Fibroblast of lung (primary cell): ENCODE measurements at regions not wholly inside any gene's neighbourhood (a gene's known extent, or its start where the extent isn't known, plus 50 kb on each side); places are given as distances from the start of the nearest gene placed in this dataset.
"Not testable (repeated sequence)": the region's sequence is repeated elsewhere in the genome, so short reads cannot be mapped to it uniquely, and the experiment has no call there.

Experiments used
- DNase-seq, 2 donors: peaks; one replicate each; pipeline versions ENCODE4 v3.0.0 to v3.0.0-alpha.2; 2010; ENCODE audit warnings: low read depth in 2 of 2
- H2AFZ ChIP-seq: 2 replicates; pipeline ENCODE4 v1.5.1; 2012; ENCODE audit warnings: low read length, control low read depth, inconsistent platforms
- H3K27ac ChIP-seq: 2 replicates; pipeline ENCODE4 v1.5.1; 2011; ENCODE audit warnings: low read length, control low read depth; ENCODE audit not compliant: insufficient read depth
- H3K27me3 ChIP-seq: 2 replicates; pipeline ENCODE4 v1.5.1; 2011; ENCODE audit warnings: mild to moderate bottlenecking, low read length; ENCODE audit not compliant: control insufficient read depth, insufficient read depth
- H3K36me3 ChIP-seq: 2 replicates; pipeline ENCODE4 v1.5.1; 2011; ENCODE audit warnings: low read length; ENCODE audit not compliant: control insufficient read depth, insufficient read depth
- H3K4me1 ChIP-seq: 2 replicates; pipeline ENCODE4 v1.5.1; 2011; ENCODE audit warnings: low read length; ENCODE audit not compliant: control insufficient read depth, insufficient read depth; ENCODE audit errors: extremely low read depth
- H3K4me2 ChIP-seq: 2 replicates; pipeline ENCODE4 v1.5.1; 2011; ENCODE audit warnings: low read length, control low read depth; ENCODE audit not compliant: insufficient read depth; ENCODE audit errors: extremely low read depth
- H3K4me3 ChIP-seq, 4 experiments: fragments of 200-600 bp in 1 of 4; sonication (generic) in 1 of 4; replicated peaks in 1 of 4; 2 replicates each; pipeline ENCODE4 v1.5.1; 2011 to 2016; ENCODE audit warnings: low read length in 4 of 4, low read depth in 3 of 4, mild to moderate bottlenecking in 3 of 4, control low read depth in 2 of 4, inconsistent platforms in 1 of 4, mixed read lengths in 1 of 4; ENCODE audit not compliant: insufficient read depth in 1 of 4; ENCODE audit errors: control extremely low read depth in 1 of 4
- H3K79me2 ChIP-seq: 2 replicates; pipeline ENCODE4 v1.5.1; 2012; ENCODE audit warnings: mild to moderate bottlenecking, low read length, inconsistent platforms; ENCODE audit not compliant: control insufficient read depth, insufficient read depth
- H3K9ac ChIP-seq: 2 replicates; pipeline ENCODE4 v1.5.1; 2011; ENCODE audit warnings: mild to moderate bottlenecking, low read length, control low read depth; ENCODE audit not compliant: insufficient read depth
- H3K9me3 ChIP-seq: 2 replicates; pipeline ENCODE4 v1.5.1; 2012; ENCODE audit warnings: low read depth, low read length; ENCODE audit not compliant: control insufficient read depth, insufficient read depth
- H4K20me1 ChIP-seq: 2 replicates; pipeline ENCODE4 v1.5.1; 2011; ENCODE audit warnings: low read length; ENCODE audit not compliant: control insufficient read depth, insufficient read depth; ENCODE audit errors: extremely low read depth
- EZH2 ChIP-seq: IDR thresholded peaks from 2 replicates; pipeline ENCODE4 v1.5.1; 2012; ENCODE audit warnings: low read length, control low read depth, mild to moderate bottlenecking; ENCODE audit errors: missing control alignments
- TF ChIP-seq, protein P1 (sequence below), 2 donors: IDR thresholded peaks in 1 of 2; conservative IDR thresholded peaks in 1 of 2; 1 replicate in 1 of 2; 2 replicates in 1 of 2; pipeline ENCODE4 v1.5.1; 2011 to 2012; ENCODE audit warnings: low read length in 2 of 2, control low read depth in 1 of 2, inconsistent platforms in 1 of 2, low read depth in 1 of 2, mild to moderate bottlenecking in 1 of 2

- Histone ChIP-seq H3K27me3 (no peaks in the 10 kb centered on the region), H3K36me3 (no peaks in the 10 kb centered on the region), H3K4me3 (no peak overlapping the region), H3K9ac (no peak overlapping the region), H4K20me1 (no peaks in the 10 kb centered on the region), H3K4me2 (no peak overlapping the region), H2AFZ (no peak overlapping the region), H3K27ac (no peak overlapping the region), H3K4me1 (no peaks in the 10 kb centered on the region), H3K79me2 (no peaks in the 10 kb centered on the region), H3K9me3 (no peaks in the 10 kb centered on the region)
- no peak for DNase-seq
- no peak for TF ChIP-seq EZH2
- TF ChIP-seq, protein P1, sequence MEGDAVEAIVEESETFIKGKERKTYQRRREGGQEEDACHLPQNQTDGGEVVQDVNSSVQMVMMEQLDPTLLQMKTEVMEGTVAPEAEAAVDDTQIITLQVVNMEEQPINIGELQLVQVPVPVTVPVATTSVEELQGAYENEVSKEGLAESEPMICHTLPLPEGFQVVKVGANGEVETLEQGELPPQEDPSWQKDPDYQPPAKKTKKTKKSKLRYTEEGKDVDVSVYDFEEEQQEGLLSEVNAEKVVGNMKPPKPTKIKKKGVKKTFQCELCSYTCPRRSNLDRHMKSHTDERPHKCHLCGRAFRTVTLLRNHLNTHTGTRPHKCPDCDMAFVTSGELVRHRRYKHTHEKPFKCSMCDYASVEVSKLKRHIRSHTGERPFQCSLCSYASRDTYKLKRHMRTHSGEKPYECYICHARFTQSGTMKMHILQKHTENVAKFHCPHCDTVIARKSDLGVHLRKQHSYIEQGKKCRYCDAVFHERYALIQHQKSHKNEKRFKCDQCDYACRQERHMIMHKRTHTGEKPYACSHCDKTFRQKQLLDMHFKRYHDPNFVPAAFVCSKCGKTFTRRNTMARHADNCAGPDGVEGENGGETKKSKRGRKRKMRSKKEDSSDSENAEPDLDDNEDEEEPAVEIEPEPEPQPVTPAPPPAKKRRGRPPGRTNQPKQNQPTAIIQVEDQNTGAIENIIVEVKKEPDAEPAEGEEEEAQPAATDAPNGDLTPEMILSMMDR (conservative IDR thresholded peaks at IDR 0.05 in 1 of 2, IDR thresholded peaks at IDR 0.05 in 1 of 2; ENCODE audit: low read depth in 1 of 2, low read length in 2 of 2) = no peak
These were observed 111.4 kb upstream of the SALL1 start for GRCh38 chr16:51262428-51262827.

GRCh38 chr16:51261919-51262318, 110.8 kb upstream of the SALL1 start:
- Histone ChIP-seq H3K36me3 (no peaks in the 10 kb centered on the region), H3K9ac (no peak overlapping the region), H3K4me3 (no peak overlapping the region), H4K20me1 (no peaks in the 10 kb centered on the region), H3K27me3 (no peaks in the 10 kb centered on the region), H3K79me2 (no peaks in the 10 kb centered on the region), H3K9me3 (no peaks in the 10 kb centered on the region), H3K4me2 (no peak overlapping the region), H3K27ac (no peak overlapping the region), H3K4me1 (no peaks in the 10 kb centered on the region), H2AFZ (no peak overlapping the region)
- no peak for DNase-seq
- TF ChIP-seq, protein P1 (conservative IDR thresholded peaks at IDR 0.05 in 1 of 2, IDR thresholded peaks at IDR 0.05 in 1 of 2; ENCODE audit: low read depth in 1 of 2, low read length in 2 of 2) = no peak
- TF ChIP-seq EZH2 = no peak

- Histone ChIP-seq H3K4me2 (no peak overlapping the region), H3K4me3 (no peak overlapping the region), H3K4me1 (no peaks in the 10 kb centered on the region), H3K79me2 (no peaks in the 10 kb centered on the region), H2AFZ (no peak overlapping the region), H3K9me3 (no peaks in the 10 kb centered on the region), H3K27me3 (no peaks in the 10 kb centered on the region), H4K20me1 (no peaks in the 10 kb centered on the region), H3K36me3 (no peaks in the 10 kb centered on the region), H3K9ac (no peak overlapping the region), H3K27ac (no peak overlapping the region)
- TF ChIP-seq, protein P1 (conservative IDR thresholded peaks at IDR 0.05 in 1 of 2, IDR thresholded peaks at IDR 0.05 in 1 of 2; ENCODE audit: low read depth in 1 of 2, low read length in 2 of 2) = no peak
- TF ChIP-seq EZH2 = no peak
- no peak for DNase-seq
These were observed 104.4 kb upstream of the SALL1 start for GRCh38 chr16:51255349-51255972.

DNA sequence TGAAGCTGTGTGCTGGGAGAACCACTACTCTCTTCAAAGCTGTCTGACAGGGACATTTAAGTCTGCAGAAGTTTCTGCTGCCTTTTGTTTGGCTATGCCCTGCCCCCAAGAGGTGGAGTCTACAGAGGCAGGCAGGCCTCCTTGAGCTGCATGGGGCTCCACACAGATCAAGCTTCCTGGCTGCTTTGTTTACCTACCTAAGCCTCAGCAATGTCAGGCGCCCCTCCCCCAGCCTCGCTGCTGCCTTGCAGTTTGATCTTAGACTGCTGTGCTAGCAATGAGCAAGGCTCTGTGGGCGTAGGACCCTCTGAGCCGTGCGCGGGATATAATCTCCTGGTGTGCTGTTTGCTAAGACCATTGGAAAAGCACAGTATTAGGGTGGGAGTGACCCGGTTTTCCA, 103.3 kb upstream of the SALL1 start:
- not testable (repeated sequence) for H3K27me3 ChIP-seq, H2AFZ ChIP-seq, H4K20me1 ChIP-seq, H3K79me2 ChIP-seq, DNase-seq, H3K4me3 ChIP-seq, H3K36me3 ChIP-seq, H3K27ac ChIP-seq, H3K9me3 ChIP-seq, H3K4me2 ChIP-seq, H3K4me1 ChIP-seq, H3K9ac ChIP-seq
